ENCODE measurements at regions not wholly inside any gene's neighbourhood (a gene's known extent, or its start where the extent isn't known, plus 50 kb on each side); places are given as distances from the start of the nearest gene placed in this dataset.
"Not testable (repeated sequence)": the region's sequence is repeated elsewhere in the genome, so short reads cannot be mapped to it uniquely, and the experiment has no call there.

DNA sequence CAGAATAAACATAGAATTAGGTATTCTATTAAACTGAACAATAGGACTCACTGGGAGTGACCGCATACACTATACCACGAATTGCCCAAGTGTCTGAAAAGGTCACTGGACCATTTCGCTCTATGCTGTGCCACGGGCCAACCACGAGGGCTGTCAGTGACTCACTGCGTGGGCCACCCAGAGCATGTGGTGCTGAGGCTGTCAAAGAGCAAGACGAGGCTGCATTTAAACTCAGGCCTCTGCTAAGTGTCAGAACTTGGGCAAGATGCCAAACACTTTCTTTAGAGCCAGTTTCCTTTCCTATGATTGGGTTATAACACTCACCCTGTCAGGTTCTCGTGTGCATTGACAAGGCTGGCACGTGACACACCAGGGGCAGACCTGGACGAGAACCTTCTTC lies 97.5 kb downstream of the SH3YL1 start:
- DNase-seq, result no peak

DNA sequence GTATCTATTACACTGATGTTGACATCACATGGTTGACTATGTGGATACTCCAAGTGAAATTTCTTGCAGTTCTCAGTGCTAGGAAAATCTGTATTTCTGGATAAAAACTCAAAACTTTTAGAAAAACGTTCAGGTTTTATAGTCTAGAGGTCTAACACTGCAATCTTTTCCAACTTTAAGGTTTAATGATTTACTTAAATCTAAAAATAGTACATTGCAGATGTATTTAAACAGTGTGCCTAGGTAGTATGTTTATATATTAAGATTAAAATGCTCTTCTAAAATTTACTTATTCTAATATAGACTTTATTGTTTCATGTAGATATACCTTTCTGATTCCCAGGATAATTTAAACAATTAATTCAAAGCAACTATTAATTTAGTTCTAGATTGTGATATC lies 98.3 kb downstream of the SH3YL1 start:
- no peak for DNase-seq

DNA sequence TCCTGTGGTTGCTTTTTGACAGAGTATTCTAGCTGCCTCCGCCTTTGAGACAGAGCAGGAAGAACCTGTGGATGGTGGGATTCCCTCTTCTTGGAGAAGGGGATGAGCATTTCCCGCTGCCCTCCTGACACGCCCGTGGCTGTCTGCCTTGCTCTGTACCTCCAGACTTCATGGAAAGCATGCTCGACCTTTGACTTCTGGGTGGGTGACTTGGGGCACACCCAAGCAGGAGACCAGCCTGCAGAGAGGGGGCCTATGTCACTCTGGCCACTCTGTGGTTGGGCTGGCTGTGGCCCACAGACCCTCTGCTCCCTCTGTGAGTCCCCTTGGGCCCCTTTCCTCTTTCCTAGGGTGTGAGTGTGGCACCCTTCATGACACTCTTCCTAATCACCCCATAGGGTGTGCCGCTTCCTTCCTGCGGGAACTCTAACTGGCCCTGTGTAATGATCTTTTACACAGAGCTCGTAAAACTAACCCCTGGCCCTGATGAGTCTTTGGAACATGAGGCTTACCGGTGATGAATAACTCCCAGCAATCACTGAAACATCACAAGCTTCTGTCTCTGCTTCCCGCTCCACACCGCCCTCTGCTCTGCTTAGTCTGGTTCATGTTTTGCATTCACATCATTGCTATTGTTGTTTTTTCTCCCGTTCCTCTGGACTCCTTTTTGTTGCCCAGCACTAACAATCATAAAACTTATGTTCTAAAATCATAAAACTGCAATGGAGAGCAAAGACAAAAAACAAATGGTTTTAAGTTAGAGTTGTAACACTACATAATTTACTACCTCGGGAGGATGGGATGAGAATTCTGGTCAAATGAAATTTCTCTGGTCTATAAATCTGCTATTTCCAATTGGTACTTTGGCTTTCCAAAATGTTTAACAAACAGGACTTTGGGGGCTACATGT lies 101.1 kb downstream of the SH3YL1 start:
- no peak for DNase-seq

DNA sequence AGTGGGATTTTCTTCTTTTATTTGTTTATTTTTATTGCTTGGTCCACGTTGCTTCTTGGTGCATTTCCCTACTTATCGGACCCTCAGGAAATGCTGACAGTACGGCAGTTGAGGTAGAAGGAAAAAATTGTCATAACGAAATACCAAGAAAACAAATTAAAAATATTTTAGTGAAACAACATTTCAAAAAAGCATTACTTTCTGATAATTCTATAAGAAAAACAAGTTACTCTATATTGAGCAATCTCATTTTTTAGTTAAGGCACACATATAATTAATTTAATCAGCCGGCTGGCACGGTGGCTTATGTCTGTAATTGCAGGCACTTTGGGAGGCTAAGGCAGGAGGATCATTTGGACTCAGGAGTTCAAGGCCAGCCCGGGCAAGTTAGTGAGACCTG lies 102.1 kb downstream of the SH3YL1 start:
- DNase-seq, result no peak

DNA sequence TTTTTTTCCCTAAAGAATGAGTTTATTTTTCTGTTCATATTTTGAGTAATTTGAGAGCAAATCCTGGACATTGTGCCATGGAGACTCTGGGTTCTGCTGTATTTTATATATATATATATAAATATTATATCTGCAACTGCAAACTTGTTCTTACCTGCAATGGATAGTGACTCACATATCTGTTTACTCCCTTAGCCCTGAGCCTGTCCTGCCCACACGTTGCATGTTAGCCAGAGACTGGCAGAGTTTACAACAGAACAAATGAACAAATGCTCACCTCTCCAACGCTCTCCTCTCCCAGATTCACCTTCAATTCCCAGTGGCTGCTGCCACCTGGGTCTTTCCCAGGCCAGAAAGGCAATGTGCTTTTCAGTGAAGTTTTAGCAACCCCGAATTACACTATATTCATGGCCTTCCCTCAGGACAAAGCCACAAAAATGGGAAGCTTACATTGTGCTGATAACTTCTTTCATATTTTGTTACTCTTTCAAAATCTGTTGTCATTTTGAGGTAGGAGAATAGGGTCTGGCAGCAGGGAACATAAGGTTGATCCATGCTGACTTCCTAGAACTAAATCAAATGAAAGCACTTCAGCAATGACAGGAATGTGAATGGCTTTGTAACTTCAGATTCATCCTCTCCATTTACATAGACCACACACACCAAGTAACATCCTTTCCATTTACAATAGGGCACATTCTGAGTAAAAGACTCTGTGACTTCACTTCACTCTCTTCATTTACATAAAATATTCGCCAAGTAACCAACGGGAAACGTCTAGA lies 105.4 kb upstream of the FAM110C start:
- no peak for DNase-seq

DNA sequence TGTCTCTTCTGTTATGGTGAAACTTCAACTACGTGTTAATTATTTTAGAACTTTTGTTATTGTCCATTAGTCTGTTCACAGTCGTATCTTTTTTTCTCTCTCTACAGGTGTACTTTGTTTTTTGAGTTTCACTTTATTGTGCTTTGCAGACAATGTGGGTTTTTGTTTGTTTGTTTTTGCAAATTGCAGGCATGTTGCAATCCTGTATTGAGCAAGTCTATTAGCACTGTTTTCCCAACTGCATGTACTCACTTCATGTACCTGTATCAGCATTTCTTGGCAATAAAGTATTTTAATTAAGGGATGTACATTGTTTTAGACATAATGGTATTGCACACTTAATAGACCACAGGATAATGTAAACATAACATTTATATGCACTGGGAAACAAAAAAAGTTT lies 99.1 kb upstream of the FAM110C start:
- no peak for DNase-seq

DNA sequence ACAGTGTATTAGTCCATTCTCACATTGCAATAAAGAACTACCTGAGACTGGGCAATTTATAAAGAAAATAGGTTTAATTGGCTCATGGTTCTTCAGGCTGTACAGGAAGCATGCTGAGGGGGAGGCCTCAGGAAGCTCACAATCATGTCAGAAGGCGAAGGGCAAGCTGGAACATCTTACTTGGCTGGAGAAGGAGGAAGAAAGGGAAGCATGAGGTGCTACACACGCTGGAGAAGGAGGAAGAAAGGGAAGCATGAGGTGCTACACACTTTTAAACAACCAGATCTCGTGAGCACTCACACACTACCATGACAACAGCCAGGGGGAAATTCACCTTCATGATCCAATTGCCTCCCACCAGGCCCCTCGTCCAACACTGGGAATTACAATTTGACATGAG lies 95.3 kb upstream of the FAM110C start:
- DNase-seq, result no peak

DNA sequence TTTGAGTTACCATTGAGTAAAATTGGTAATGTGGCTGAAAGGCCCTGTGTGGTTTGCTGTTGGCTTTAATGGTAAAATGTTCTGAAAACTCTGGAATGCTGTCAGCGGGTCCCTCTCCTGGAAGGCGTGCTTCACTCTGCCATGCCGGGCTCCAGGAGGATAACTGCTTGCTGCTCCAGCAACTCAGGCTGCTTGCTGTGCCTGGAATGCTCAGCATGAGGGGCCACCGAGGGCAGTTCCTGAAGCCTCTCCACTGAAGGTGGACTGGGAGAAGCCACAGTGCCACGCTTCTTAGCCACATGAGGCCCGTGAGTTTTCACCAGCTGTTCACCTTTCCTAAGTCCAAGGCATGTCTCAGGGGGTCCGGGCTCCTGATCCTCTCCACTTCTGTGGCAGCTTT lies 90.4 kb upstream of the FAM110C start:
- DNase-seq, result no peak

DNA sequence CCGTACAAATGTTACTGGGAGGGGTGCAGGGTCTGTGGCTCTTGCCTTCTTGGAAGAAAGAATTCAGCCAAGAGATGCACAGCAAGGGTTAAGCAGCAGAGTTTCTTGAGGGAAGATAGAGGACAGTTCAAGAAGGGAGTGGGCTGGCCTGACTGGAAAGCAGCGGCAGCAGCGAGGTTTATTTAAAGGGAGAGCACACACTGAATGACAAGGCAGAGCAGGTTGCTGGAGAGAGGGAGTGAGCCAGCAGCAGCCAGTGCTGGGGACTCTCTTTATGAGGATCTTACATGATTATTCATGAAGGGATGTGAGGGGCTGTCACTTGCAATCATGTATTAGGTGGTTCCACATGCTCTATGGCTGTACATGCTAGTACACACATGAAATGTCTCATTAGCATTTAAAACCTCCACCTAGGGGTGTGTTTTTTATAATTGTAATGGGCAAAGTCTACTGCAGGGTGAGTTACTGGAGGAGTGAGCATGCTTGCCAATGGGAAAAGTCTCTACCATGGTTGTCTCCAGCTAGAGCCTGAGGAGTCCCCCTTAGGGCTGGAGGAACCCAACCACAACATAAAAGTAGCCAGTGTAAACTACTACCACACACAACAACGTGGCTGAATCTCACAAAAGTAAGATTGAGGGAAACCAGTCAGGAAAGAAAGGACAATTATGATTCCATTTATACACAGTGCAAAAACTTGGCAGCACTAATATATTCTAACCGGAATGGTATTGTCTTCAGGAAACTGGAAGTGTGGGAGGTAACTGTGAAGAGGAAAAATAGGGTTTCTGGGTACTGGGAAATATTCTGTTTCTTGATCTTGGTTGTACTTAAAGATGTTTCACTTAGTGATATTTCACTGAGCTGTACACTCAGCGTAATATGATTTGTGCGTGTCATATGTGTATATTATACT lies 87.6 kb upstream of the FAM110C start:
- DNase-seq, result peak in 1 of 58 donors; percentile 7

DNA sequence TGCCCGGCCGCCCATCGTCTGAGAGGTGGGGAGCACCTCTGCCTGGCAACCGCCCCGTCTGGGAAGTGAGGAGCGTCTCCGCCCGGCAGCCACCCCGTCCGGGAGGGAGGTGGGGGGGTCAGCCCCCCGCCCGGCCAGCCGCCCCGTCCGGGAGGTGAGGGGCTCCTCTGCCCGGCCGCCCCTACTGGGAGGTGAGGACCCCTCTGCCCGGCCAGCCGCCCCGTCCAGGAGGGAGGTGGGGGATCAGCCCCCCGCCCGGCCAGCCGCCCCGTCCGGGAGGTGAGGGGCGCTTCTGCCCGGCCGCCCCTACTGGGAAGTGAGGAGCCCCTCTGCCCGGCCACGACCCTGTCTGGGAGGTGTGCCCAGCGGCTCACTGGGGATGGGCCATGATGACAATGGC lies 80.5 kb upstream of the FAM110C start:
- DNase-seq, result not testable (repeated sequence)

DNA sequence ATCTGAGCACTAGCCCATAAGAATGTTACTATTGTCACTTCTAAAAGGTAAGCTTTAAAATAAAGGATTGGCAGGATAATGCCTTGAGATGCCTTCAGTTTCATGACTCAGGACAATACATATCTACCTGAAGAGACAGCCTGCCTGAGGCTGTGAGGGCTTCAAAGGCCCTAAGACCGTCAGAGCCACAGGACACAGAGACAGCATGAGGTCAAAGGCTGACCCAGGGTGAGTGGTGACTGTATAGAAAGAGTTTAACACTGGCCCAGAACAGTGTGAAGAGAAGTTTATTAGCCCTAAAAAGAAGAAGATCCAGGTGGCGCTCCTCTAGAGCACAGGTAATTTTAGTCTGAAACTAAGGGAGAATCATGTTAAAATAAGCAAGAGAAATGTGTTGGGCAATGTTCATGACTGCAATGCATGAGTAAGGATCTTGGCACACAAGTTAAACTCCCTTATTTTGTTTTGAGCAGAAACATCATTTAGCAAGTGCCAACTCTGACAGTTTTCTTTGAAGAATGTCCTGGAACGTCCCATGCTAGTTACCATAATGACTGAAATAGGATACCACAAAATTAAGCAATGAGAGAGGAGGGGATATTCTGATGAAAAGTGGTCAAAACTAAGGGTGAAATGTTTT lies 78.1 kb upstream of the FAM110C start:
- DNase-seq, result peak in 1 of 58 donors; percentile 1

DNA sequence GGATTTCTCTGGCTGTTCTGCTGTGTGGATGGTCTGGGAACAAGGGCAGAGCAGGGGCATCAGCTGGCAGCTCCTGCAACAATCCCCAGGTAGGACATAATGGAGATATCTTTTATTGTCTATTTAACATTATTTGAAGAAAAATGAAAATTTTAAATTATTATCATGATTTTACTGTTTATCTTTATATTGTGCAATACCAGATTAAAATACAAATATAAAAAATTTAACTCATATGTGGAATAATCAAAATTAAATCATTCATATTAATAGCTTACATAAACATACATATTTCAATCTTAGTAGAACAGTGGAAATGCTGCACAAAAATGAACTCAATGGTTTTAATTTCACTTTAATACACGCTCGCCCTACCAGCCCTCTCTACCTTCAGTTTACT lies 70.6 kb upstream of the FAM110C start:
- no peak for DNase-seq

DNA sequence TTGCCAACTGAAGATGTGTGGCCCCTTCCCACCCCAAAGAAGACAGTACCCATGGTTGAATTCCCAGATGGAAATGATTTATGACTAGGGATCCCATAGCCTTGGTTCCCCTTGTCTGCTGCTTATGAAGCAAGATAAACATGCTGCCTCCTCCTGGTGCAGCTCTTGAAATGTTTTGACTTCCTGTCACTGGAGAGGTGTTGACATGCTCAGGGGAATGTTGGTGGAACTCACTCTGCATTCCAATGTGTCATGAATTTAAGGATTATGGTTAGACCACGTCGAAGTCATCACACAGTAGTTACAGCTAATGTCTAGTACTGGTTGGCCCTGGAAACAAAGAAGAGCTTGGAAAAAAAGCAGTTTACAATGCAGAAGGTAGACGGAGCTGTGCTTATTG lies 69.0 kb upstream of the FAM110C start:
- DNase-seq, result no peak

DNA sequence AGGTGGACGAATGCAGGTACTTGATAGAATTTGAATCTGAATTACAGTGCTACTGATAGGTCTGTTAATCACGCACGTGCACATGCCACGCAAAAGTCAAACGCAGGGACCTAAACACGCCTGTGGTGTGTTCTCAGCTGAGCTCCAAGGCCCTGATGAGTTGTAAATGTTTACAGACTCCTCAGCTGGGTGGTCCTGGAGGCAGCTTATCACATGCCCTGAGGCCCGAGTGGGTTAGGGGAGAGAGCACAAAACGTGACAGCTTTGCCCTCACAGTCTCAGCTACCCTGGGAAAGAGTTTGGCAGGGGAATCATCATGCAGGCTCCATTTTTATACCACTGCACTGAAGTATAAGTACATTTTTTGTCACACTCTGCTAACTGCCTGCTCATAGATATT lies 68.3 kb upstream of the FAM110C start:
- DNase-seq, result no peak

DNA sequence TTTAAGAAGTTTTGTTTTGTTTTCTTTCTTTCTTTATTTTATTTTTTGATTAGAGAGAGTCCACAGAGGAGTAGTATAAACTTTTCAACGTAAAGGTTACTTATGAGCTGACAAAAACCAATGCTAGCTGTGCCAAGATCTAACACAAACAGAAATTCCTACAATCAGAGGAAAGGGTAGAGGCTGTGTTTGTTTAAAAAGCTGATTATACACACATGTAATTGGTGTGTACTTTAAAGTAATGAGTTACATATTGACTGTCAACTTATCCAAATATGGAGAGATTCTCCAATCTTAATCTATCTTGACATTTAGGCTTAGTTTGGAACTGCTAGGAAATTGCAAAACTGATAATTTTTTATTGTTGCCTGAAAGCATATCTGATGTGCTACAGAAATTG lies 63.7 kb upstream of the FAM110C start:
- DNase-seq, result no peak

DNA sequence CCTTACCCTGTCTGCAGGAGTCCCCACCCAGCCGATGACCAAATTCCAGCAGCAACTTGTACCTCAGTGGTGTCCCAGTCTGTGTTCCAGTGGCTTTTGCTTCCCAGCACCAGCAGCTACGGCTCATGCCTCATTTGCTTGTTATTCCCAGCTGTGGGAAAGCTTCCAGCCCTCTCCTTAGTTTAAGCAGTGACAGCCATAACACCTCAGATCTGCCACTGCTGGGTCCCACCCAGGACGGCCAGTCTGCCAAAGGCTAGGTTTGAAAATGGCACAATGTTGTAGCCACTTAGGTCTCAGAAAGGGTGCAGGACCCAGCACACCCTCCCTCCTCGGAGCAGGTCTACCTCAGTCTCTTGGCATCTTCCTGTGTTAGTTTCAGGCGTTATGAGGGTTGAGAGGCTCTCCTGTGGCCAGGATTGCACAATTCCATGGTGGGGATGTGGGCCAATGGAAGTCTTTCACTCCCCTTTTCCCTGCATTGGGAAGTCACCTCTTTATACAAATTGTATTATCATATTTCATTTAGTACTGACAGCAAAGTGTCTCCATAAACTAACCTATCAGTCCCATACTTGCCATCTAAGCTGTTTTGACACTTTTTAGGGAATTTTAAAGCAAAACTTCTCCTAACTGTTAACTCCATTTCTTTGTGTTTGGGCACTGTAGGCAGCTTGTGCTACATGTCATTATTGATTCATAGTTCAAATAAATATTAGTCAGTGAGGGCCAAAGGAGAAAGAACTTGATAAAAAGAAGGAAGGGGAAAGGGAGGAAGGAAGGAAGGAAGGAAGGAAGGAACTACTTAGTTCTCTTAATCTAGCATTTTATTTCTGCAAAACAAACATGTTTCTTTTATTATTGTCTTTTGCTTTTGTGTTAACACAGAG lies 62.9 kb upstream of the FAM110C start:
- no peak for DNase-seq

DNA sequence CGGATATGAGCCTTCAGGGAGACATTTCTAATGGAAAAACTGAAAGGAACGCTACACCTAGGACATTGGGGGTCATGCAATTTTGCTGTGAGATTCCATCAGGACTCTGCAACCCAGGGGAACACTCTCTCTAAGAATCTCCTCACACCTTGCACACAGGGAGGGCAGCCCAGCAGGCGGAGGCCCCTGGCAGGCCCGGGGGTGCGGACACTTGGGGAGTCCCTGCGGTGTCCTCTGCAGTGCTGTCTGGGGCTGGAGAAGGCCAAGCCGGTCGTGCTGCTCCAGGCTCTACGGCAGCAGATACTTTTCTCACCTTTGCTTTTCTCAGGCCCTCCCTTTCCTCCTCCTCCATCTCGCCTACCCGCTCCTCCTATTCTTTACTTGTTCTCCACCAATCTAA lies 54.7 kb upstream of the FAM110C start:
- no peak for DNase-seq

All from anterior cingulate cortex (tissue), 58 donors.